WERI-Rb-1 (cell line): ENCODE measurements at regions not wholly inside any gene's neighbourhood (a gene's known extent, or its start where the extent isn't known, plus 50 kb on each side); places are given as distances from the start of the nearest gene placed in this dataset.

Experiments used
- DNase-seq: peaks from one replicate; pipeline ENCODE4 v3.0.0-alpha.2; 2020
- H3K27ac ChIP-seq: fragments of 250-450 bp; sonication (Bioruptor Pico); 2 replicates; pipeline ENCODE4 v1.5.1; 2020; ENCODE audit warnings: mild to moderate bottlenecking, moderate library complexity
- H3K27me3 ChIP-seq: fragments of 250-450 bp; sonication (Bioruptor Pico); 2 replicates; pipeline ENCODE4 v1.5.1; 2021; ENCODE audit warnings: mild to moderate bottlenecking, low read depth, moderate library complexity; ENCODE audit not compliant: insufficient read depth, severe bottlenecking
- H3K36me3 ChIP-seq: fragments of 250-450 bp; sonication (Bioruptor Pico); 2 replicates; pipeline ENCODE4 v1.5.1; 2020; ENCODE audit warnings: mild to moderate bottlenecking, moderate library complexity
- H3K4me3 ChIP-seq: 2 replicates; pipeline ENCODE4 v1.5.1; 2011; ENCODE audit warnings: low read depth, mild to moderate bottlenecking, control low read depth, low read length
- H3K9me3 ChIP-seq: fragments of 250-450 bp; sonication (Bioruptor Pico); 2 replicates; pipeline ENCODE4 v1.5.1; 2021; ENCODE audit warnings: mild to moderate bottlenecking, moderate library complexity; ENCODE audit not compliant: severe bottlenecking
- CTCF ChIP-seq: IDR thresholded peaks from 2 replicates; pipeline ENCODE4 v1.5.1; 2011; ENCODE audit warnings: low read depth, mild to moderate bottlenecking, control low read depth, inconsistent platforms, low read length

DNA sequence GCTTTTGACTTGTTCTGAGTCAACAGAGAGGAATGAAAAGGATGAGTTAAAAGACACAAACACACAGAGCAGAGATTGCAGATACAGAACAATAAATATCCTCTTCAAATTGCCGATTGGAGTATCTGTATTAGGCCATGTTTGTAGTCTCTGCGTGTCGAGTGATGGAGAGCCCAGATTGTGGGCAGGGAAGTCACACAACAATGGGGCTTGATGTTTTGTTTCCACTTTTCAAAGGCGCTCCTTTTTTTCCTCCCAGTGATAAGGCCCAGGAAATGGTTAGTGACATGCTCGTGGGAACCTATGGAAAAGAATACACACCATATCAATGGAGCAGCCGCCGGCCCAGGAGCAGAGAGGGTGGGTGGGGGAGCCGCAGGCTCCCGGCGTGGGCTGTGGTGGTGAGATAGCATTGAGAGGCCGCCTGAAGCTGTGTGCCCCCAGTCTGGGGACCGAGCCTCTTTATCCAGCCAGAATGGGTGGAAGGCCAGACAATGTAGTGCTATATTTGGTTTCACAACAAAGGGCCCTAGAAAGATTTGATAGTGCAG lies 555.9 kb downstream of the INSC start:
- no peak overlapping the region for H3K4me3 ChIP-seq
- DNase-seq, result no peak
- no peaks in the 10 kb centered on the region for H3K36me3 ChIP-seq
- H3K27me3 ChIP-seq, result peaks cover 40% of the 10 kb centered on the region
- TF ChIP-seq CTCF, result no peak
- no peak overlapping the region for H3K27ac ChIP-seq
- H3K9me3 ChIP-seq, result no peaks in the 10 kb centered on the region

- TF ChIP-seq CTCF, result no peak
These were observed 556.5 kb downstream of the INSC start for GRCh38 chr11:15671216-15671615.

GRCh38 chr11:15672825-15673224 lies 558.1 kb downstream of the INSC start:
- Histone ChIP-seq H3K27ac (no peak overlapping the region), H3K36me3 (no peaks in the 10 kb centered on the region), H3K4me3 (no peak overlapping the region), H3K9me3 (no peaks in the 10 kb centered on the region), H3K27me3 (peaks cover 30% of the 10 kb centered on the region)
- DNase-seq, result no peak
- TF ChIP-seq CTCF, result no peak

More at GRCh38 chr11:15671216-15671615, 556.5 kb downstream of the INSC start:
- Histone ChIP-seq H3K4me3 (no peak overlapping the region), H3K27ac (no peak overlapping the region), H3K27me3 (peaks cover 35% of the 10 kb centered on the region), H3K36me3 (no peaks in the 10 kb centered on the region), H3K9me3 (no peaks in the 10 kb centered on the region)
- no peak for DNase-seq

- no peak for DNase-seq
- peaks cover 29% of the 10 kb centered on the region for H3K27me3 ChIP-seq
- H3K4me3 ChIP-seq, result no peak overlapping the region
- H3K9me3 ChIP-seq, result no peaks in the 10 kb centered on the region
- no peak overlapping the region for H3K27ac ChIP-seq
- TF ChIP-seq CTCF, result no peak
- H3K36me3 ChIP-seq, result no peaks in the 10 kb centered on the region
These were observed 558.7 kb downstream of the INSC start for GRCh38 chr11:15673408-15673831.

- Histone ChIP-seq H3K27ac (no peak overlapping the region), H3K36me3 (no peaks in the 10 kb centered on the region), H3K9me3 (no peaks in the 10 kb centered on the region), H3K27me3 (peaks cover 21% of the 10 kb centered on the region), H3K4me3 (no peak overlapping the region)
- TF ChIP-seq CTCF, result no peak
- DNase-seq, result no peak
These were observed 560.0 kb downstream of the INSC start for GRCh38 chr11:15674756-15675155.

GRCh38 chr11:15675683-15676082 lies 561.0 kb downstream of the INSC start:
- Histone ChIP-seq H3K4me3 (no peak overlapping the region), H3K27ac (no peak overlapping the region), H3K9me3 (no peaks in the 10 kb centered on the region), H3K27me3 (peaks cover 13% of the 10 kb centered on the region), H3K36me3 (no peaks in the 10 kb centered on the region)
- TF ChIP-seq CTCF, result no peak
- no peak for DNase-seq
